Right lobe of liver (tissue), 6 donors: ENCODE measurements at regions not wholly inside any gene's neighbourhood (a gene's known extent, or its start where the extent isn't known, plus 50 kb on each side); places are given as distances from the start of the nearest gene placed in this dataset.

Experiments used
- ATAC-seq, 4 donors: fragments of 200-7000 bp; cut with Tn5 transposase; one replicate each; pipeline ENCODE4 v1.9.1; 2020; ENCODE audit warnings: mild to moderate bottlenecking in 4 of 4, moderate library complexity in 4 of 4
- DNase-seq, 3 donors: peaks; one replicate each; pipeline ENCODE4 v3.0.0-alpha.2; 2020
- H3K27ac ChIP-seq, 3 donors: fragments of 200-600 bp; one replicate each; pipeline ENCODE4 v1.8.0; 2022
- H3K27me3 ChIP-seq, 2 donors: fragments of 200-600 bp; one replicate each; pipeline ENCODE4 v1.8.0; 2022
- H3K36me3 ChIP-seq, 4 donors: fragments of 200-600 bp; sonication (generic) in 1 of 4; one replicate each; pipeline versions ENCODE4 v1.5.1 to v1.8.0; 2017 to 2022; ENCODE audit warnings: control low read depth in 1 of 4
- H3K4me1 ChIP-seq, 4 donors: fragments of 200-600 bp; sonication (generic) in 1 of 4; one replicate each; pipeline versions ENCODE4 v1.5.1 to v1.8.0; 2017 to 2022; ENCODE audit warnings: control low read depth in 1 of 4
- H3K4me3 ChIP-seq, 3 donors: fragments of 200-600 bp; one replicate each; pipeline ENCODE4 v1.8.0; 2022
- H3K9me3 ChIP-seq, 4 donors: fragments of 200-600 bp; sonication (generic) in 1 of 4; one replicate each; pipeline versions ENCODE4 v1.5.1 to v1.8.0; 2017 to 2022; ENCODE audit warnings: control low read depth in 1 of 4
- CTCF ChIP-seq, 4 donors: fragments of 200-600 bp in 3 of 4; fragments of 450-650 bp in 1 of 4; IDR thresholded peaks; one replicate each; pipeline versions ENCODE4 v1.5.1 to v1.8.0; 2016 to 2022; ENCODE audit warnings: antibody characterized with exemption in 4 of 4, mild to moderate bottlenecking in 2 of 4
- POLR2A ChIP-seq: fragments of 450-650 bp; IDR thresholded peaks from one replicate; pipeline ENCODE4 v1.6.1; 2017; ENCODE audit warnings: antibody characterized with exemption, mild to moderate bottlenecking
- WGBS: methylation state at CpG from one replicate; pipeline ENCODE4 v1.1.6; 2018; ENCODE audit warnings: low coverage, low lambda C conversion rate; ENCODE audit not compliant: insufficient coverage; ENCODE audit errors: missing lambda C conversion rate; 5-methylcytosine and 5-hydroxymethylcytosine counted together
- intact Hi-C, 2 donors: fragments of 100-400 bp; cut with DNase I; formaldehyde crosslinking; loops; one replicate each; pipeline versions ENCODE4 v1.11.2 to v1.14.1; 2022
- donor health status: DM: no; HTN: yes; CAD: no.
- donor health status: DM: no; HTN: no; CAD: no.
- donor health status: DM: no; HTN: no; CAD: no.
- donor health status: DM: no; HTN: yes; CAD: no.
- donor health status: DM: no; HTN: yes; CAD: no.

- DNase-seq (no peak), ATAC-seq (no peak)
- intact Hi-C loops, result no loop called here
- Histone ChIP-seq H3K27ac (no peak overlapping the region), H3K4me3 (no peak overlapping the region), H3K4me1 (no peaks in the 10 kb centered on the region), H3K36me3 (no peaks in the 10 kb centered on the region), H3K9me3 (no peaks in the 10 kb centered on the region), H3K27me3 (no peaks in the 10 kb centered on the region)
- 93% methylated on average over 1 of the region's 1 CpG for WGBS
- TF ChIP-seq POLR2A (no peak), CTCF (IDR thresholded peaks at IDR 0.05) (no peak)
Observed at GRCh38 chr21:28266061-28266460, 726.6 kb downstream of the LTN1 start.

GRCh38 chr21:28263974-28264373, 728.7 kb downstream of the LTN1 start:
- DNase-seq, result peak in 1 of 3 donors; percentile 61
- intact Hi-C loops, result no loop called here
- TF ChIP-seq CTCF (IDR thresholded peaks at IDR 0.05) (no peak), POLR2A (no peak)
- Histone ChIP-seq H3K36me3 (no peaks in the 10 kb centered on the region), H3K27me3 (no peaks in the 10 kb centered on the region), H3K4me3 (no peak overlapping the region), H3K9me3 (no peaks in the 10 kb centered on the region), H3K27ac (peak overlapping the region in 2 of 3 donors; percentile 34 to 64), H3K4me1 (no peaks in the 10 kb centered on the region)
- 72% methylated on average over 2 of the region's 4 CpGs for WGBS
- ATAC-seq, result peak; percentile 63 to 91 (median 82)

- DNase-seq (no peak), ATAC-seq (peak in 1 of 4 donors; percentile 6)
- Histone ChIP-seq H3K4me3 (no peak overlapping the region), H3K27ac (no peak overlapping the region), H3K9me3 (no peaks in the 10 kb centered on the region), H3K4me1 (peaks cover 0 to 15% (median 6%) of the 10 kb centered on the region in 4 donors), H3K36me3 (no peaks in the 10 kb centered on the region), H3K27me3 (no peaks in the 10 kb centered on the region)
- intact Hi-C loops, result no loop called here
- 33% methylated on average over 1 of the region's 1 CpG for WGBS
- no peak for TF ChIP-seq POLR2A
- TF ChIP-seq CTCF (IDR thresholded peaks at IDR 0.05), result no peak
Observed at GRCh38 chr21:28261298-28261697, 731.4 kb downstream of the LTN1 start.

- H3K4me3 ChIP-seq, result no peak overlapping the region
- peaks cover 0 to 25% (median 12%) of the 10 kb centered on the region in 4 donors for H3K4me1 ChIP-seq
- H3K36me3 ChIP-seq, result no peaks in the 10 kb centered on the region
- no peak for DNase-seq
- peak overlapping the region; percentile 74 to 89 (median 83) for H3K27ac ChIP-seq
- peak; percentile 41 to 56 (median 50) for ATAC-seq
- H3K9me3 ChIP-seq, result no peaks in the 10 kb centered on the region
- TF ChIP-seq POLR2A (no peak), CTCF (IDR thresholded peaks at IDR 0.05) (no peak)
- no peaks in the 10 kb centered on the region for H3K27me3 ChIP-seq
- intact Hi-C loops, result no loop called here
- 44% methylated on average over 3 of the region's 3 CpGs for WGBS
Observed at GRCh38 chr21:28257276-28257675, 735.4 kb downstream of the LTN1 start.

- Histone ChIP-seq H3K36me3 (no peaks in the 10 kb centered on the region), H3K4me3 (no peak overlapping the region), H3K4me1 (peaks cover 0 to 25% (median 12%) of the 10 kb centered on the region in 4 donors), H3K9me3 (no peaks in the 10 kb centered on the region), H3K27ac (peak overlapping the region; percentile 74 to 89 (median 83)), H3K27me3 (no peaks in the 10 kb centered on the region)
- ATAC-seq (no peak), DNase-seq (no peak)
- TF ChIP-seq POLR2A, result no peak
- no peak for TF ChIP-seq CTCF (IDR thresholded peaks at IDR 0.05)
- intact Hi-C loops, result no loop called here
- 47% methylated on average over 6 of the region's 6 CpGs for WGBS
Observed at GRCh38 chr21:28256837-28257236, 735.8 kb downstream of the LTN1 start.
